Fibroblast of skin of scalp (primary cell): ENCODE measurements at regions not wholly inside any gene's neighbourhood (a gene's known extent, or its start where the extent isn't known, plus 50 kb on each side); places are given as distances from the start of the nearest gene placed in this dataset.

Experiments
- DNase-seq: peaks from one replicate; pipeline ENCODE4 v3.0.0-alpha.2; 2013

- no peak for DNase-seq
Observed at GRCh38 chr10:33602278-33602677, 267.8 kb upstream of the NRP1 start.

DNA sequence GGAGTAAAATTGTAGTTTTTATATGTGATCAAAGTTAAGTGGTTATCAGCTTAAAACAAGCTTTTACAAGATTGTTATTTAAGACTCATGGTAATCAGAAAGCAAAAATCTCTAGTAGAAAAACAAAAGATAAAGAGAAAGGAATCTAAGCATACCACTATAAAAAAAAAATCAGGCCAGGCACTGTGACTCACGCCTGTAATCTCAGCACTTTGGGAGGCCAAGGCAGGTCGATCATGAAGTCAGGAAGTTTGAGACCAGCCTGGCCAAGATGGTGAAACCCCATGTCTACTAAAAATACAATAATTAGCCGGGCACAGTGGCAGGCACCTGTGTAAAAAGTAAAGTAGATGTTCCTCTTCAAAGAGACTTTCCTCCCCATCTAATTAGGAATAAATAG is 265.9 kb upstream of the NRP1 start:
- DNase-seq, result peak; percentile 44

GRCh38 chr10:33596422-33596821 is 262.0 kb upstream of the NRP1 start:
- DNase-seq, result no peak

DNA sequence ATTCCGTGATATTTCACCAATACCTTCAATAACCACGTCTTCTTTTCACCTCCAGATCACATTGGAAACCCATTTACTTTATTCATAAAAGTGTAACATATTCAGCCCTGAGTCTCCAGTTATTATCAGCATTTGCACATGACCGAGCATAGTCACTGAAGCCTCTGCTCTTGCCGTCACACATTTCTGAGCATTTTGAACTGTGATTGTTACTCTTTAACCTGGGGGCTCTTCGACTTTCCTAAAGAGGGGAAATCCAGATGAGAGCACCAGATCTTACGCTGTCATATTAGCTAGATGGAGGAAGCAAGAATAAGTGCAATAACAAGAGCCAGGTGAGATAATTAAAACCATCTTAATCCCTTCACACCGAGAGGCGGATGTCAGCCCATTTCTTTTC is 260.0 kb upstream of the NRP1 start:
- DNase-seq, result no peak

DNA sequence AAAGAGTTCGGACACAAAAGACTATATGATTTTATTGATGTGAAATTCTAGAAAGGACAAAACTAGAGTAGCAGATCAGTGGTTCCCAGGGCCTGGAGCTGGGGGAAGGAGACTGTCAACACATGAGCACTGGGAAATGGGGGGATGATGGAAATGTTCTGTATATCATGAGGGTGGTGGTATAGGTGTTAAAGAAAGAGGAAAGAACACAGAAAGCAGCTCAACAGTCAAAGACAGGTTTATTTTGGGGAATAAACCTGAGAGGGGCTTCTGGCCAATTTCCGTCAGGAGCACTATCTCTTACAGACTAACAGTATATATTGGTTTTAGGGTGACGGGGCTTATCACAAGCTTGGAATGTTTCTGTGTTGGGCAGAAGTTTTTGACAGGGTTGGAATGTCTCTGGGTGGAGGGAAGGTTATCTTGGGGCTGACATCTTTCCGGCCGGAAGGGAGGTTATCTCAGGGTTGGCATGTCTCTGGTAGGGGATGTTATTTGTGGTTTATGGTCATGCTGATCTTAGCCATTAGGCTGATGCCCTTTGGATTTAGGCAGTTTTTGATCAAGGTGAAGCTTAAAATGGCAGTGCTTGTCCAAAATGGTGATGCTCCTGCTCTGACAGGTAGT is 254.6 kb upstream of the NRP1 start:
- DNase-seq, result no peak

DNA sequence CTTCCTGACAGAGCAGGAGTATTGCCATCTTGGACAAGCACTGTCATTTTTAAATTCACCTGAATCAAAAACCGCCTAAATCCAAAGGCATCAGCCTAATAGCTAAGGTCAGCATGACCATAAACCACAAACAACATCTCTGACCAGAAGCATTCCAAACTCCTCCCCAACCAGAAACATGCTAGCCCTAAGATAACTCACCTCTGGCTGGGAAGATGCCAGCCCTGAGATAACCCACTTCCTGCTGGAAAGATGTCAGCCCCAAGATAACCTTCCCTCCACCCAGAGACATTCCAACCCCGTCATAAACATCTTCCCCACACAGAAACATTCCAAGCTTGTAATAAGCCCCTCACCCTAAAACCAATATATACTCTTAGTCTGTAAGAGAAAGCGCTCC is 250.1 kb upstream of the NRP1 start:
- DNase-seq, result peak; percentile 7

GRCh38 chr10:33579996-33580395 is 245.5 kb upstream of the NRP1 start:
- no peak for DNase-seq

GRCh38 chr10:33573606-33574005 is 239.1 kb upstream of the NRP1 start:
- DNase-seq, result no peak

DNA sequence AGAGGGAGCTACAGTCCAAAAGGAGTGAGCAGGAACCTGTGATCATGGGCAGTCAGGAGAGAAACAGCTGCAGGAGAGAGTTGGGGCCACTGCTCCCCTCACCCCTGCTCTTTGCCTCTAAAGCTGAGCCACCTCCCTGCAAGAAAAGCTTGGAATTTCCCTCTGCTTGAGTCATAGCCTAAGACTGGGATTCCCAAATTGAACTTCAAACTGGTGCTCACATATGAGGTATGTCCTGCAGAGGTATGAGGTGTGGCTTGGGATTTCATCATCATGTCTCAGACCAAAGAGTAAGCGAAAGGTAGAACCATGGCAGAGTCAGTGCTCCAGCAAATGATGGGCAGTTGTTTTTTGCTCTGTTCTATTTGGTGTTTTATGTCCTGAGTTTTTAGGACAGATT is 237.1 kb upstream of the NRP1 start:
- DNase-seq, result peak; percentile 15

GRCh38 chr10:33570495-33570894 is 236.0 kb upstream of the NRP1 start:
- no peak for DNase-seq

DNA sequence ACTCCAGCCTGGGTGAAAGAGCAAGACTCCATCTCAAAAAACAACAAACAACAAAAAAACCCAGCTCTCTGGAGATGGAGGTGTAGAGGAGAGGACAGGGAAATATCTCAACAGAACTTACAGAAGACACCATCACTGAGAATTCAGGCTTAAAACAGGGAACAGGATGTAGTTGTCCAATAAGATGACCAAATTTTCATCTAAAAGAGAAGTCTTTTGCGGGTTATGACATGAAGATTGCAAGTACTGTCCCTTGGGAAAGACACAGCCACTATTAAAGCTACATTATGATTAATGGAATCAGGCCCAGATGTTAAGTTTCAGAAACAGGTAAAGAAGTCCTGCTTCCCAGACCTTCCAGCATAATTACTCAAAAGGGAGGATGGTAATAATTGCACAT is 235.2 kb upstream of the NRP1 start:
- DNase-seq, result no peak

GRCh38 chr10:33566426-33566825 is 232.0 kb upstream of the NRP1 start:
- DNase-seq, result no peak

DNA sequence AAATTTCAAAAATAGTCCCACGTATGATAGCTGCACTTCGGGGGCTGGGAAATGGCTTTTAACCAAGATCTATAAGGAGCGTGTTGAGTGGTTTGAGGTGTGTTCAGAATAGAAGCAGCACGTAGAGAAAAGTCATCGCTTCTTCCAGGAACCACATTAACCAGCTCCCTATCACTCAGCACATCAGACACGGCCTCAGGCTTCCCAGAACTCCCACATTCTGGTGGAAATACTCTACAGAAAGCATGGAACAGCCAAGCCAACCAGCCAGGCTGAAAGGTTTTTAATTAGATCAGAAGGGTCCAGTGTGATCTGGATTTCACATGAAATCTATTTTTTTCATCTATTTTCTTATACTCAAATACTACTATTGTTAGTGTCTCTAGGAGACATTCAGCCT is 231.5 kb upstream of the NRP1 start:
- DNase-seq, result no peak

DNA sequence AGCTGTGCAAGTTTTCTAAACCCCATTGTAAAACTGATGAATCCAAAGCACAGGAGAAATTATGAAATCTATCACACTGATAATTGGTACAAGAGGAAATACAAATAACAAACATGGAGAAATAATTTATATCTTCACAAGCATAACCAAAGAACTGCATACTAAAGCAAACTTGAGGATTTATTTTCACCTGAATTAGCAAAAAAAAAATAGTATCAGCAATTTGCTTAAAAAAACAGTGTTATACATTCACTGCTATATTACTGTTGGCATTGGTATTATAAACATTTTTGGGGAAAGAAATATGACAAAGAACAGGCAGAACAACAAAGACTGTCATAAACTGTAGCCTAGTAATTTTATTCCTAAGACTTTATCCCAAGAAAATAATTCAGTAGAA is 230.8 kb upstream of the NRP1 start:
- no peak for DNase-seq

DNA sequence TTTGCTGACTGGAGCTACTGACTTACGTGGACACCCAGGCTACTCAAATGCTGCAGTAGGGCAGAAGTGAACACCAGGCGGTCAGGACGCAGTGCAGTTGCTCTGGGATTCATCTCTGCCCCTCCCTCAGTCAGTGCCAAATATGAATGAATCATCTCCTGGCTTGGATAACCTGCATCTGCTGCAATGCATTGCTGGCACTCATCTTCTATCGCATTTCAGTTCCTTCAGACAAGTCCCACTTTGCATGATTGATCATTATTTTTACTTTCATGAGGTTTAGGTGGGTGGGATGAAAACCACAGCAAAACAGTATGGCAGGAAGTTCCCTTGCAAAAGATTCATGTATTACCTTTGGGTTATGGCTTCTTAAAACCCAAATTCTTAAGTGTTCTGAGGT is 224.6 kb upstream of the NRP1 start:
- peak; percentile 58 for DNase-seq

- DNase-seq, result no peak
Observed at GRCh38 chr10:33557313-33557712, 222.8 kb upstream of the NRP1 start.

GRCh38 chr10:33556620-33557019 is 222.2 kb upstream of the NRP1 start:
- DNase-seq, result no peak

- DNase-seq, result no peak
Observed at GRCh38 chr10:33556103-33556502, 221.6 kb upstream of the NRP1 start.

DNA sequence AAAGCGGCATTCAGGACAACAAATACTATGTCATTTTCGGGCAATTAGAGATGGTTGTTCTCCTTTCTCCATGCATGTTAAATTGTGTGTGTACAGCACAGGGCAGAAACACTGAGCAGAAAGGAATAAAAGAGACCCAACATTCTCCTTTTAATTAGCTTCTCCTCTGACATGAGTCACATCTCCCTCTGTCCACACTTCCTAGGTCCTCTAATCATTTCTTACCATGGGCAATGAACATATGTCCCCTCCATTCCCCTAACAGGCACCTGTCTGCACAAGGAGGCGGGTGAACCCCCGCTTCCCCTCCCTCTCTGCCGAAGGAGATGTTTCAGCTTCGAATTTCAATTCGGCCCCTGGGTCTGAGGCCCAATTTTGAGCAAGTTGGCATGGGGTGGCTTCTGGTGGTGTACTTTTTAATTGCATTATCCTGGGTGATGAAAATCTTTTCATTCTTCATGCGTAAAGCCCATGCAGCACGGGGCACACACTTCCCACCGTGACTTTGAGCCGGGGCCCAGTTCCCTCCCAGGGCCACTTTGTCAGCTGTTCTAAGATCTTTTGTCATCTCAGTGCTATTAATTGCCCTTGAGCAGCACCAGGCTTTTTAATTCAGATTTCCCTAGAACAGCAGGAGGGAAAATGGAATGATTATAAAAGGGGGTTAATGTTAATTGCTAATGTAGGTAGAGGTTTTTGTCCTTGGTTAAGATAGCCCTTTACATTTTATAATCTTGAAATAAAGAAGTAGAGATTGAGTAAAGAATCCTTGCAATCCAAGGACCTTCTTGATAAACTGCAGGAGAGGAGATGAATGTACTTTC is 219.5 kb upstream of the NRP1 start:
- no peak for DNase-seq

DNA sequence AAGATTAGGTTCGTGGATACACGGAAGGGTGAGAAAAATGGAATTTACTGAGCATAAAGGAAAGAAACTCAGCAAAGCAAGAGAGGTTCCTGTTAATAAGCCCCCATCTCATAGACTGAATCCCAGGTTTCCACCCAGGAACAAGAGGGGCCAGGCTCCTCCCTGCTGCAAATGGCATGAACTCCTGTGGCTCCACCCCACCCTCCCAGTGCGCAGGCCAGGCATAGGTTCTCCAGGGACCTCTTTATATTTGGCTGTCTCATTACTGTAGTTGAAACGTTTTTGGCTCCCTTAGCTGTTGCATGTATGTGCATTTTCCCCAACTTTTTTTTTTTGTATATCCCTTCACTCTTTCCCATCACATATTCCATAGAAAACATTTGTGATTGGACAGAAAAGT is 217.8 kb upstream of the NRP1 start:
- DNase-seq, result no peak

DNA sequence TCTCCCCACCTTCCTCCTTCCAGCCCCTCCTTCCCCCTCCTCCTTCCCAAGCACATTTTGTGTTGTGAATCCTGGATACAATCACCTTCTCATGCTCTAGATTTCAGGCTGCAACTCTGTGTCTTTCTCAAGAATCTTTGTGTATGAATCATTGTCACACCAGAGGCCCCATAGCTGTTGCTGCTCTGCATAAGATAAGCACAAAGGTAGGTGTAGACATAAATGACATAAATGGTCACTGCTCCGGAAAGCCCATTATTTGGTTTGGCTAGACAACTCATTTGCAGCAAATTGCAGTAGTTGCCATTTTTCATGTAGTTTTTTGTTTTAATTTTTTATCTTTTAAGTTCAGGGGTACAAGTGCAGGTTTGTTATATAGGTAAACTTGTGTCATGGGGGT is 216.3 kb upstream of the NRP1 start:
- DNase-seq, result no peak

- DNase-seq, result no peak
Observed at GRCh38 chr10:33547976-33548375, 213.5 kb upstream of the NRP1 start.

DNA sequence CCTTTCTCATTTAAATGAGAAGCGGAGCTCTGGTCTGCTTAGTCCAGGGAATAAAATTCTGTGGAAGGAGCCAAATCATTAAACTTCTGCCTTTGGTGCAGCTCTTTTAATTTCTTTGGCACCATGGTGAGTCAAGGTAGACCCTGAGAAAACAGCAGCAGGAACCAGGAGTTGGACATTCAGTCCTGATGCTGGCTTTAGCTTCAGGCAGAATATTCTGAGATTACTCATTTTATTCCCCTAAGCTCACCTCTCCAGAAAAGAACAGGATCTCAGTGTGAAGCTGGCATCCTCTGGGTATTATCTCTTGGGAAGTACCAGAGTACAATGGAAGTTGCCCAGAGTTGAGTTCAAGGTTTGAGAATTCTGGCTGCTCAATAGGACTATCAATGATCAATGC is 211.6 kb upstream of the NRP1 start:
- DNase-seq, result no peak

DNA sequence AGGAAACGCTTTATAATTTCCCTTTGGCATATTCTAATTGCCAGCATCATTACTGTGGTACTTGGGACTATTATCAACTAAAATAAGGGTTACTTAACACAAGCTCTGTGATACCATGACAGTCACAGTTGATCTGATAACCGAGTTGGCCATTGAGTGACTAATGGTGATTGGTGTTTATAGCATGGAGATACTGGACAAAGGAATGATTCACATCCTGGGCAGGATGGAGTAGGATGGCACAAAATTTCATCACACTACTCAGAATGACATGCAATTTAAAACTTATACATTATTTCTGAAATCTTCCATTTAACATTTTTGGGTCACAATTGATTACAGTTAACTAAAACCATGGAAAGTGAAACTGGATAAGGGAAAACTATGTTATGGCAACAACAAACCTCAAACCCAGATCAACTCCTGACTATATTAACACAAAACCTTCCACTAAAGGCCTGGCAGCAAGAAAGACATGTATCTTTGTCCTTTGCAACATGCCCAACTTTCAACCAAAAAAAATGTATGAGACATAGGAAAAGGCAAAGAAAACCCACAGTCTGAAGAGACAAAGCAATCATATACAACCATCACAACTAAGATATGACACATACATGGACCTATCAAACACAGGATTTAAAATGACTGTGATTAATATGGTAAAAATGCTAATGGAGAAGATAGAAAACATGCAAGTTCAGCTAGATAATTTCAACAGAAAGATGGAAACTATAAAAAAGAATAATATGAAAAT is 208.5 kb upstream of the NRP1 start:
- peak; percentile 39 for DNase-seq
